Kidney (tissue), 13 donors: ENCODE measurements at regions not wholly inside any gene's neighbourhood (a gene's known extent, or its start where the extent isn't known, plus 50 kb on each side); places are given as distances from the start of the nearest gene placed in this dataset.
A peak's percentile ranks its signal among the peaks of the same experiment; 100 is the strongest.

Source experiments
- DNase-seq, 5 donors: peaks; one replicate each; pipeline ENCODE4 v3.0.0-alpha.2; 2013 to 2020
- FAIRE-seq: peaks from 2 replicates; lab custom pipeline; 2012; peaks lifted over from hg19 to GRCh38; lab: Jason Lieb, UNC
- H3K27ac ChIP-seq, 2 donors: one replicate each; pipeline ENCODE4 v1.7.0; 2013; ENCODE audit warnings: low read depth in 2 of 2, low read length in 2 of 2, inconsistent platforms in 1 of 2
- H3K27me3 ChIP-seq: one replicate; pipeline ENCODE4 v1.7.1; 2013; ENCODE audit warnings: low read length, inconsistent platforms; ENCODE audit not compliant: control insufficient read depth, insufficient read depth
- H3K36me3 ChIP-seq, 3 donors: one replicate each; pipeline versions ENCODE4 v1.7.0 to v1.7.1; 2013; ENCODE audit warnings: low read length in 3 of 3, control low read depth in 1 of 3, inconsistent platforms in 1 of 3; ENCODE audit not compliant: insufficient read depth in 3 of 3, control insufficient read depth in 2 of 3
- H3K4me1 ChIP-seq, 3 donors: one replicate each; pipeline versions ENCODE4 v1.7.0 to v1.7.1; 2013; ENCODE audit warnings: low read length in 3 of 3, inconsistent platforms in 1 of 3, low read depth in 1 of 3; ENCODE audit not compliant: control insufficient read depth in 2 of 3, insufficient read depth in 2 of 3
- H3K4me3 ChIP-seq, 3 donors: one replicate each; pipeline versions ENCODE4 v1.7.0 to v1.8.1; 2013; ENCODE audit warnings: low read length in 3 of 3, control low read depth in 1 of 3, inconsistent platforms in 1 of 3
- H3K9ac ChIP-seq, 3 donors: one replicate each; pipeline versions ENCODE4 v1.7.0 to v1.7.1; 2013; ENCODE audit warnings: low read length in 3 of 3, control low read depth in 1 of 3, inconsistent platforms in 1 of 3
- H3K9me3 ChIP-seq, 3 donors: one replicate each; pipeline versions ENCODE4 v1.7.0 to v1.7.1; 2013; ENCODE audit warnings: low read length in 3 of 3, control low read depth in 1 of 3, inconsistent platforms in 1 of 3; ENCODE audit not compliant: control insufficient read depth in 2 of 3, insufficient read depth in 1 of 3
- CTCF ChIP-seq: IDR thresholded peaks from 3 replicates; pipeline ENCODE4 v1.5.1; 2012; ENCODE audit warnings: mild to moderate bottlenecking, moderate library complexity, borderline replicate concordance; ENCODE audit not compliant: insufficient read depth; ENCODE audit errors: extremely low read depth
- intact Hi-C: fragments of 100-400 bp; cut with DNase I; formaldehyde crosslinking; loops from one replicate; pipeline ENCODE4 v1.11.1; 2022
- donor health status: control.
- donor health status: control.
- donor health status: control.
- donor health status: control.
- donor health status: control.
- donor health status: DM: yes; HTN: yes; CAD: no.
- donor health status: Normal renal cell carcinoma (clear cell type).

- no peak for TF ChIP-seq CTCF
- FAIRE-seq (no peak), DNase-seq (no peak)
Observed at GRCh38 chr9:8139756-8140155, 340.2 kb upstream of the DMAC1 start.

GRCh38 chr9:8136477-8136876 lies 336.9 kb upstream of the DMAC1 start:
- FAIRE-seq (no peak), DNase-seq (no peak)
- no peaks in the 10 kb centered on the region for H3K4me1 ChIP-seq
- intact Hi-C loops: no loop called here
- no peak overlapping the region for H3K27ac ChIP-seq
- no peak overlapping the region for H3K9ac ChIP-seq
- no peaks in the 10 kb centered on the region for H3K9me3 ChIP-seq
- TF ChIP-seq CTCF: no peak
- H3K27me3 ChIP-seq: no peaks in the 10 kb centered on the region
- H3K4me3 ChIP-seq: no peak overlapping the region
- no peaks in the 10 kb centered on the region for H3K36me3 ChIP-seq

More at GRCh38 chr9:8139756-8140155, 340.2 kb upstream of the DMAC1 start:
- Histone ChIP-seq H3K36me3 (no peaks in the 10 kb centered on the region), H3K9ac (no peak overlapping the region), H3K27me3 (no peaks in the 10 kb centered on the region), H3K4me3 (no peak overlapping the region), H3K4me1 (no peaks in the 10 kb centered on the region), H3K9me3 (no peaks in the 10 kb centered on the region), H3K27ac (no peak overlapping the region)
- intact Hi-C loops: no loop called here

GRCh38 chr9:8134635-8135034 lies 335.1 kb upstream of the DMAC1 start:
- intact Hi-C loops: no loop called here
- Histone ChIP-seq H3K27ac (no peak overlapping the region), H3K4me1 (no peaks in the 10 kb centered on the region), H3K27me3 (no peaks in the 10 kb centered on the region), H3K36me3 (no peaks in the 10 kb centered on the region), H3K9ac (no peak overlapping the region), H3K4me3 (no peak overlapping the region), H3K9me3 (no peaks in the 10 kb centered on the region)
- FAIRE-seq (no peak), DNase-seq (no peak)
- no peak for TF ChIP-seq CTCF

GRCh38 chr9:8133606-8134005 lies 334.0 kb upstream of the DMAC1 start:
- DNase-seq (peak in 2 of 5 donors; percentile 9 to 31), FAIRE-seq (no peak)
- no peaks in the 10 kb centered on the region for H3K27me3 ChIP-seq
- intact Hi-C loops: no loop called here
- H3K4me1 ChIP-seq: no peaks in the 10 kb centered on the region
- H3K9me3 ChIP-seq: no peaks in the 10 kb centered on the region
- H3K4me3 ChIP-seq: no peak overlapping the region
- H3K9ac ChIP-seq: no peak overlapping the region
- no peaks in the 10 kb centered on the region for H3K36me3 ChIP-seq
- TF ChIP-seq CTCF: no peak
- H3K27ac ChIP-seq: no peak overlapping the region
